CD14-positive monocyte (primary cell): ENCODE measurements at regions not wholly inside any gene's neighbourhood (a gene's known extent, or its start where the extent isn't known, plus 50 kb on each side); places are given as distances from the start of the nearest gene placed in this dataset.

ENCODE experiments used
- DNase-seq, 3 donors: peaks; one replicate each; pipeline ENCODE4 v3.0.0-alpha.2; 2011 to 2022
- H2AFZ ChIP-seq: 2 replicates; pipeline ENCODE4 v1.6.0; 2012; ENCODE audit warnings: mild to moderate bottlenecking, low read depth, low read length, inconsistent platforms; ENCODE audit not compliant: insufficient read depth, poor library complexity, severe bottlenecking
- H3K27ac ChIP-seq, 2 donors: 1 replicate in 1 of 2; 2 replicates in 1 of 2; pipeline ENCODE4 v1.5.1; 2012 to 2013; ENCODE audit warnings: low read length in 2 of 2, control low read depth in 1 of 2, inconsistent platforms in 1 of 2, low read depth in 1 of 2, mild to moderate bottlenecking in 1 of 2
- H3K27me3 ChIP-seq, 2 donors: one replicate each; pipeline versions ENCODE4 v1.6.0 to v1.6.1; 2011 to 2013; ENCODE audit warnings: low read length in 2 of 2; ENCODE audit not compliant: control insufficient read depth in 2 of 2, insufficient read depth in 2 of 2
- H3K36me3 ChIP-seq, 2 donors: replicated peaks in 1 of 2; 1 replicate in 1 of 2; 2 replicates in 1 of 2; pipeline versions ENCODE4 v1.5.1 to v1.6.1; 2012 to 2013; ENCODE audit warnings: low read length in 2 of 2, control low read depth in 1 of 2, inconsistent platforms in 1 of 2, mild to moderate bottlenecking in 1 of 2; ENCODE audit not compliant: insufficient read depth in 2 of 2, control insufficient read depth in 1 of 2
- H3K4me1 ChIP-seq, 2 donors: 1 replicate in 1 of 2; 2 replicates in 1 of 2; pipeline versions ENCODE4 v1.5.1 to v1.6.1; 2012 to 2013; ENCODE audit warnings: low read length in 2 of 2, control low read depth in 1 of 2, inconsistent platforms in 1 of 2, mild to moderate bottlenecking in 1 of 2, moderate library complexity in 1 of 2; ENCODE audit not compliant: insufficient read depth in 2 of 2, control insufficient read depth in 1 of 2
- H3K4me2 ChIP-seq: replicated peaks from 2 replicates; pipeline ENCODE3; 2012; ENCODE audit warnings: low read length, moderate library complexity, mild to moderate bottlenecking; ENCODE audit not compliant: poor library complexity, severe bottlenecking; ENCODE audit errors: extremely low read depth
- H3K4me3 ChIP-seq, 3 experiments: fragments of 200-600 bp in 1 of 3; sonication (generic) in 1 of 3; replicated peaks in 1 of 3; 1 replicate in 2 of 3; 2 replicates in 1 of 3; pipeline ENCODE4 v1.5.1; 2011 to 2013; ENCODE audit warnings: low read length in 3 of 3, mild to moderate bottlenecking in 3 of 3, control low read depth in 2 of 3, low read depth in 2 of 3, inconsistent platforms in 1 of 3, moderate library complexity in 1 of 3
- H3K79me2 ChIP-seq: 2 replicates; pipeline ENCODE4 v1.6.0; 2012; ENCODE audit warnings: mild to moderate bottlenecking, control low read depth, inconsistent platforms, low read length, moderate library complexity; ENCODE audit not compliant: insufficient read depth
- H3K9ac ChIP-seq: 2 replicates; pipeline ENCODE4 v1.6.0; 2017; ENCODE audit warnings: low read length, mild to moderate bottlenecking; ENCODE audit not compliant: insufficient read depth, poor library complexity, severe bottlenecking
- H3K9me3 ChIP-seq, 2 donors: replicated peaks in 1 of 2; 1 replicate in 1 of 2; 2 replicates in 1 of 2; pipeline versions ENCODE4 v1.5.1 to v1.6.1; 2012 to 2013; ENCODE audit warnings: low read length in 2 of 2, control low read depth in 1 of 2; ENCODE audit not compliant: control insufficient read depth in 1 of 2, insufficient read depth in 1 of 2
- H4K20me1 ChIP-seq: 2 replicates; pipeline ENCODE4 v1.6.0; 2012; ENCODE audit warnings: mild to moderate bottlenecking, low read length, control low read depth, moderate library complexity; ENCODE audit not compliant: insufficient read depth
- H3K27ac Mint-ChIP-seq, 7 donors: one replicate each; pipeline ENCODE4 v1.8.0; 2020; ENCODE audit warnings: mild to moderate bottlenecking in 7 of 7, mixed read lengths in 7 of 7, moderate library complexity in 6 of 7, inconsistent platforms in 2 of 7
- H3K27me3 Mint-ChIP-seq, 3 donors: one replicate each; pipeline ENCODE4 v1.8.0; 2021 to 2022; ENCODE audit warnings: low read depth in 3 of 3, mild to moderate bottlenecking in 3 of 3, mixed read lengths in 3 of 3, moderate library complexity in 3 of 3, inconsistent platforms in 1 of 3
- H3K36me3 Mint-ChIP-seq, 2 donors: one replicate each; pipeline ENCODE4 v1.8.0; 2020; ENCODE audit warnings: mixed read lengths in 2 of 2, inconsistent platforms in 1 of 2, mild to moderate bottlenecking in 1 of 2
- H3K4me1 Mint-ChIP-seq: one replicate; pipeline ENCODE4 v1.8.0; 2020; ENCODE audit warnings: mild to moderate bottlenecking, mixed read lengths
- H3K4me3 Mint-ChIP-seq, 2 donors: one replicate each; pipeline ENCODE4 v1.8.0; 2020; ENCODE audit warnings: mild to moderate bottlenecking in 2 of 2, mixed read lengths in 2 of 2, moderate library complexity in 1 of 2
- H3K9me3 Mint-ChIP-seq, 7 donors: one replicate each; pipeline ENCODE4 v1.8.0; 2020 to 2022; ENCODE audit warnings: mixed read lengths in 7 of 7, mild to moderate bottlenecking in 6 of 7, moderate library complexity in 6 of 7, inconsistent platforms in 2 of 7
- CTCF ChIP-seq: fragments of 200-600 bp; IDR thresholded peaks from one replicate; pipeline ENCODE4 v1.8.0; 2022; ENCODE audit warnings: antibody characterized with exemption, mild to moderate bottlenecking
- WGBS: methylation state at CpG from one replicate; pipeline ENCODE4 v1.1.5; 2013; ENCODE audit warnings: missing lambda C conversion rate; ENCODE audit not compliant: insufficient coverage; 5-methylcytosine and 5-hydroxymethylcytosine counted together
- intact Hi-C, 2 donors: fragments of 100-400 bp; cut with micrococcal nuclease; formaldehyde crosslinking; loops; one replicate each; pipeline versions ENCODE4 v1.15.0 to v1.15.1; 2023

- no peak overlapping the region for H3K27ac Mint-ChIP-seq
- H3K4me2 ChIP-seq = no peak overlapping the region
- no peak for TF ChIP-seq CTCF
- no peaks in the 10 kb centered on the region for H3K4me1 Mint-ChIP-seq
- no peak overlapping the region for H2AFZ ChIP-seq
- no peak overlapping the region for H3K4me3 ChIP-seq
- no peak overlapping the region for H3K27ac ChIP-seq
- no peak for DNase-seq
- no peak overlapping the region for H3K4me3 Mint-ChIP-seq
- H3K4me1 ChIP-seq = no peaks in the 10 kb centered on the region
- H4K20me1 ChIP-seq = no peaks in the 10 kb centered on the region
- no CpG with 5 or more reads among the region's 1 CpG for WGBS
- H3K9me3 Mint-ChIP-seq = peaks cover 2 to 17% (median 12%) of the 10 kb centered on the region in 7 donors
- intact Hi-C loops = no loop called here
- no peaks in the 10 kb centered on the region for H3K36me3 Mint-ChIP-seq
- no peak overlapping the region for H3K9ac ChIP-seq
- no peaks in the 10 kb centered on the region for H3K27me3 ChIP-seq
- H3K36me3 ChIP-seq = no peaks in the 10 kb centered on the region
- H3K9me3 ChIP-seq = peaks cover 0 to 4% of the 10 kb centered on the region in 2 donors
- H3K27me3 Mint-ChIP-seq = peaks cover 0 to 4% (median 0%) of the 10 kb centered on the region in 3 donors
- no peaks in the 10 kb centered on the region for H3K79me2 ChIP-seq
Observed at GRCh38 chr2:234852035-234852434, 99.8 kb upstream of the SH3BP4 start.

- H3K4me2 ChIP-seq = no peak overlapping the region
- 67% methylated on average over 3 of the region's 5 CpGs for WGBS
- H3K36me3 Mint-ChIP-seq = no peaks in the 10 kb centered on the region
- no peak overlapping the region for H3K4me3 Mint-ChIP-seq
- no peak overlapping the region for H3K9ac ChIP-seq
- H3K4me1 ChIP-seq = no peaks in the 10 kb centered on the region
- DNase-seq = no peak
- H3K27ac Mint-ChIP-seq = no peak overlapping the region
- intact Hi-C loops = no loop called here
- H2AFZ ChIP-seq = no peak overlapping the region
- no peaks in the 10 kb centered on the region for H3K79me2 ChIP-seq
- no peaks in the 10 kb centered on the region for H3K36me3 ChIP-seq
- no peak overlapping the region for H3K4me3 ChIP-seq
- TF ChIP-seq CTCF = no peak
- H4K20me1 ChIP-seq = no peaks in the 10 kb centered on the region
- peaks cover 2 to 17% (median 12%) of the 10 kb centered on the region in 7 donors for H3K9me3 Mint-ChIP-seq
- no peaks in the 10 kb centered on the region for H3K4me1 Mint-ChIP-seq
- no peaks in the 10 kb centered on the region for H3K27me3 ChIP-seq
- peaks cover 0 to 5% (median 0%) of the 10 kb centered on the region in 3 donors for H3K27me3 Mint-ChIP-seq
- no peak overlapping the region for H3K27ac ChIP-seq
- peaks cover 0 to 4% of the 10 kb centered on the region in 2 donors for H3K9me3 ChIP-seq
Observed at GRCh38 chr2:234851451-234851850, 100.4 kb upstream of the SH3BP4 start.
